Activated T-helper 2 cell treated with anti-CD3 and anti-CD28 coated beads, Interferon-gamma antibody, Interleukin-2, Interleukin-4, amounts not matched to agents 10 μg/mL and 5 μg/mL and 100 μg/mL, durations not matched to agents 14 hours and 24 hours and 36 hours (primary cell): ENCODE measurements at regions not wholly inside any gene's neighbourhood (a gene's known extent, or its start where the extent isn't known, plus 50 kb on each side); places are given as distances from the start of the nearest gene placed in this dataset.
"Not testable (repeated sequence)": the region's sequence is repeated elsewhere in the genome, so short reads cannot be mapped to it uniquely, and the experiment has no call there.

ENCODE experiments used
- DNase-seq: peaks from one replicate; pipeline ENCODE4 v3.0.0; 2021; ENCODE audit warnings: low spot score
- H3K27ac Mint-ChIP-seq: one replicate; pipeline ENCODE4 v1.8.0; 2021; ENCODE audit warnings: mixed read lengths
- H3K27me3 Mint-ChIP-seq: one replicate; pipeline ENCODE4 v1.8.0; 2021; ENCODE audit warnings: low read depth, mixed read lengths
- H3K36me3 Mint-ChIP-seq: one replicate; pipeline ENCODE4 v1.8.0; 2021; ENCODE audit warnings: low read depth, mixed read lengths
- H3K4me1 Mint-ChIP-seq: one replicate; pipeline ENCODE4 v1.8.0; 2021; ENCODE audit warnings: low read depth, mixed read lengths
- H3K4me3 Mint-ChIP-seq: one replicate; pipeline ENCODE4 v1.8.0; 2021; ENCODE audit warnings: low read depth, mild to moderate bottlenecking, moderate library complexity, mixed read lengths
- H3K9me3 Mint-ChIP-seq: one replicate; pipeline ENCODE4 v1.8.0; 2021; ENCODE audit warnings: mixed read lengths
- intact Hi-C: fragments of 100-400 bp; cut with micrococcal nuclease; formaldehyde crosslinking; loops from one replicate; pipeline ENCODE4 v1.15.1; 2023

- Mint-ChIP-seq H3K4me1 (peaks cover 8% of the 10 kb centered on the region), H3K27me3 (peaks cover 1% of the 10 kb centered on the region), H3K27ac (peak overlapping the region; percentile 56), H3K9me3 (no peaks in the 10 kb centered on the region), H3K36me3 (no peaks in the 10 kb centered on the region), H3K4me3 (no peak overlapping the region)
- intact Hi-C loops, result no loop called here
- DNase-seq, result no peak
Measured at GRCh38 chr12:127126260-127126628, 1140.7 kb upstream of the TMEM132C start.

GRCh38 chr12:127127897-127128296 lies 1139.1 kb upstream of the TMEM132C start:
- DNase-seq, result no peak
- no peak overlapping the region for H3K4me3 Mint-ChIP-seq
- H3K9me3 Mint-ChIP-seq, result no peaks in the 10 kb centered on the region
- no peak overlapping the region for H3K27ac Mint-ChIP-seq
- no peaks in the 10 kb centered on the region for H3K36me3 Mint-ChIP-seq
- peaks cover 8% of the 10 kb centered on the region for H3K4me1 Mint-ChIP-seq
- peaks cover 2% of the 10 kb centered on the region for H3K27me3 Mint-ChIP-seq
- intact Hi-C loops, result no loop called here

GRCh38 chr12:127130506-127131124 lies 1136.4 kb upstream of the TMEM132C start:
- Mint-ChIP-seq H3K27ac (no peak overlapping the region), H3K36me3 (no peaks in the 10 kb centered on the region), H3K9me3 (no peaks in the 10 kb centered on the region), H3K27me3 (peaks cover 5% of the 10 kb centered on the region), H3K4me3 (no peak overlapping the region), H3K4me1 (peaks cover 5% of the 10 kb centered on the region)
- DNase-seq, result no peak
- intact Hi-C loops, result no loop called here

GRCh38 chr12:127133675-127134335 lies 1133.2 kb upstream of the TMEM132C start:
- intact Hi-C loops, result no loop called here
- peaks cover 7% of the 10 kb centered on the region for H3K27me3 Mint-ChIP-seq
- no peaks in the 10 kb centered on the region for H3K4me1 Mint-ChIP-seq
- H3K27ac Mint-ChIP-seq, result no peak overlapping the region
- H3K9me3 Mint-ChIP-seq, result no peaks in the 10 kb centered on the region
- H3K36me3 Mint-ChIP-seq, result no peaks in the 10 kb centered on the region
- no peak overlapping the region for H3K4me3 Mint-ChIP-seq
- no peak for DNase-seq

- H3K9me3 Mint-ChIP-seq, H3K4me1 Mint-ChIP-seq, H3K4me3 Mint-ChIP-seq, H3K36me3 Mint-ChIP-seq, DNase-seq, H3K27ac Mint-ChIP-seq, H3K27me3 Mint-ChIP-seq, intact Hi-C loops: not testable (repeated sequence)
Measured at GRCh38 chr12:127140864-127141484, 1126.0 kb upstream of the TMEM132C start.

- intact Hi-C loops, result no loop called here
- peaks cover 6% of the 10 kb centered on the region for H3K27me3 Mint-ChIP-seq
- DNase-seq, result no peak
Measured at GRCh38 chr12:127143020-127143419, 1124.0 kb upstream of the TMEM132C start.

GRCh38 chr12:127144770-127145169 lies 1122.2 kb upstream of the TMEM132C start:
- no peak overlapping the region for H3K27ac Mint-ChIP-seq
- intact Hi-C loops, result no loop called here
- H3K4me1 Mint-ChIP-seq, result peaks cover 6% of the 10 kb centered on the region
- H3K27me3 Mint-ChIP-seq, result peaks cover 1% of the 10 kb centered on the region
- peaks cover 4% of the 10 kb centered on the region for H3K9me3 Mint-ChIP-seq
- DNase-seq, result no peak
- H3K36me3 Mint-ChIP-seq, result no peaks in the 10 kb centered on the region
- H3K4me3 Mint-ChIP-seq, result no peak overlapping the region

More at GRCh38 chr12:127143020-127143419, 1124.0 kb upstream of the TMEM132C start:
- H3K4me3 Mint-ChIP-seq, result no peak overlapping the region
- no peak overlapping the region for H3K27ac Mint-ChIP-seq
- no peaks in the 10 kb centered on the region for H3K36me3 Mint-ChIP-seq
- H3K4me1 Mint-ChIP-seq, result peaks cover 6% of the 10 kb centered on the region
- H3K9me3 Mint-ChIP-seq, result peaks cover 4% of the 10 kb centered on the region

GRCh38 chr12:127145241-127145928 lies 1121.6 kb upstream of the TMEM132C start:
- Mint-ChIP-seq H3K27ac (no peak overlapping the region), H3K9me3 (no peaks in the 10 kb centered on the region), H3K27me3 (peaks cover 1% of the 10 kb centered on the region), H3K4me1 (peaks cover 6% of the 10 kb centered on the region), H3K36me3 (no peaks in the 10 kb centered on the region), H3K4me3 (peak overlapping the region; percentile 85)
- no peak for DNase-seq
- intact Hi-C loops, result no loop called here

- H3K9me3 Mint-ChIP-seq, result no peaks in the 10 kb centered on the region
- intact Hi-C loops, result no loop called here
- peaks cover 6% of the 10 kb centered on the region for H3K4me1 Mint-ChIP-seq
- H3K36me3 Mint-ChIP-seq, result no peaks in the 10 kb centered on the region
- no peaks in the 10 kb centered on the region for H3K27me3 Mint-ChIP-seq
- peak overlapping the region; percentile 81 for H3K27ac Mint-ChIP-seq
- peak overlapping the region; percentile 85 for H3K4me3 Mint-ChIP-seq
- peak; percentile 59 for DNase-seq
Measured at GRCh38 chr12:127145929-127146789, 1120.8 kb upstream of the TMEM132C start.

- Mint-ChIP-seq H3K27me3 (no peaks in the 10 kb centered on the region), H3K4me1 (peaks cover 6% of the 10 kb centered on the region), H3K9me3 (no peaks in the 10 kb centered on the region), H3K36me3 (no peaks in the 10 kb centered on the region), H3K4me3 (no peak overlapping the region), H3K27ac (no peak overlapping the region)
- intact Hi-C loops, result no loop called here
- no peak for DNase-seq
Measured at GRCh38 chr12:127146991-127147718, 1119.8 kb upstream of the TMEM132C start.

- no peaks in the 10 kb centered on the region for H3K27me3 Mint-ChIP-seq
- no peaks in the 10 kb centered on the region for H3K9me3 Mint-ChIP-seq
- H3K36me3 Mint-ChIP-seq, result no peaks in the 10 kb centered on the region
- peaks cover 6% of the 10 kb centered on the region for H3K4me1 Mint-ChIP-seq
- DNase-seq, result no peak
- H3K27ac Mint-ChIP-seq, result no peak overlapping the region
- H3K4me3 Mint-ChIP-seq, result no peak overlapping the region
- intact Hi-C loops, result no loop called here
Measured at GRCh38 chr12:127147724-127148123, 1119.2 kb upstream of the TMEM132C start.

- Mint-ChIP-seq H3K36me3 (no peaks in the 10 kb centered on the region), H3K27ac (no peak overlapping the region), H3K9me3 (no peaks in the 10 kb centered on the region), H3K27me3 (no peaks in the 10 kb centered on the region), H3K4me3 (no peak overlapping the region), H3K4me1 (peaks cover 6% of the 10 kb centered on the region)
- DNase-seq, result no peak
- intact Hi-C loops, result no loop called here
Measured at GRCh38 chr12:127148318-127148717, 1118.7 kb upstream of the TMEM132C start.
